Iris pigment epithelial cell (primary cell): ENCODE measurements at regions not wholly inside any gene's neighbourhood (a gene's known extent, or its start where the extent isn't known, plus 50 kb on each side); places are given as distances from the start of the nearest gene placed in this dataset.

Source experiments
- DNase-seq: peaks from one replicate; pipeline ENCODE4 v3.0.0-alpha.2; 2011; ENCODE audit warnings: low read depth

DNA sequence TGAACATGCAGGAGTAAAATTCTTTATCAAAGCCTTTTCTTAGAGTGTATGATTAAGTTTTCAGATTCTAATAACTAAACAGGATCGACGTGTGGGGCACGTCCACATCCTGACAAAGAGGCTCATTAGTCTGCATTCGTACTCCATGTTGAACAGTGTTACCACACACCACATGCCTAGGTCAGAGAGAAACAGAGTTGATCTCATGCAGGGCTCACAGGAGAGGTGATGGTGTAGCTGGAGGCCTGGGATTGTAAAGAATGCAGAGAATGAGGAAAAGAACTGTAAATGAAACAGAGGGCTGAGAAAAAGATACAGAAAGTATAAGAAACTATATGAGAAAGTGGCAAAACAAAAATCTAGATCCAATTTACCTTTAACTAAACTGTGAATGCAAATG is 632.5 kb downstream of the BCL11A start:
- no peak for DNase-seq

DNA sequence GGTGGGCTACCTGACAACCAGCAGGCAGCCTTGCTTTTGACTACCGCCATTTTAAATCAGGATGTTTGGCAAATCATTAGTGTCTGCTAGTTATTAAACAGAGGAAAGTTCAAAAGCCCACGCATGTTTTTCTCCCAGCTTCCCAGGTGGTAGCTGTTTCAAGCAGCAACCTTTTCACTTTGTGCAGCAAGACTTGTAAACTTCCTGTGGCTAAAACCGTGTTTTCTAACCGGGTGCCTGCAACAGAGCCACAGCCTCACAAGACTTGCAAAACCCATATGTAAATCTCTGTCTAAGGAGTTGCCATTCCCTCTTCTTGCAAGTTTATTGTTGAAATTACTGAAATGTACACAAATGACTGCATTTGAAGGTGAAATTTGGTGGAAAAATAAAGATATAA is 633.1 kb downstream of the BCL11A start:
- DNase-seq: no peak

DNA sequence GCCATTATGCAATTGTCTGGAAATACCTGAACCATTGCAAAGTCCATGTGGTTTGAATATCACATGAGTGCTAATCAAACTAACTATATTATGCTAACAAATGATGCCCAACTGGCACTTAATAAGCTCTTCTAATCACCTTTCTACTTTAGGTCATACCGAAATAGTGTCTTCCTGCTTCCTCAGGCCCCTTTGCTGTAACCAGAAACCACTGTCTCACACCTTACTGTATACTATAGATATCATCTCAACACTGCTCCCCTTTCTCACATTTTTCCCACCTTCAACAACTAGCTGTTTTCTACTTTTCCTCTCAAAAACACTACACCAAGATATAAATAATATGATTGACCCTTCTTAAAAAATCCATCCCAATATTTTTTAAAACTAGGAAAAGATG is 633.9 kb downstream of the BCL11A start:
- no peak for DNase-seq

- no peak for DNase-seq
Observed at GRCh38 chr2:59912042-59912441, 641.4 kb downstream of the BCL11A start.

- no peak for DNase-seq
Observed at GRCh38 chr2:59910166-59910565, 643.3 kb downstream of the BCL11A start.

DNA sequence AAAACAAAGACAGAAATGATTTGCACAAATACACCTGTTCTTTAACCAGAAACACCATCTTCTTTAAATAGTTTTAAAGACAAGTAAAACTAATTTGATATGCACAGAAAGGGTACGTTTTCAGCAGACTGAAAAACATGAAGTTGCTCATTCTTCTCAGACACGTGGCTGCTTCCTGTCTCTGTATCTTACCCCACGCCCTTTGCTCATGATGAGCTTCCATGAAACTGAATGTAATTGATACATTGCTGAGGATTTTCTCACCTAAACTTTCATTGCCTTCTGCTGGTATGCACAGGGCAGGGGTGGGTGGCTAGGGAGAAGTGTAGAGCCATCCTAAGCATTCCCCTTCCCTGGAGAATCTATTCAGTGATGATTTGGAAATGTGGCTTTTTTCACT is 644.3 kb downstream of the BCL11A start:
- no peak for DNase-seq

GRCh38 chr2:59905731-59906130 is 647.7 kb downstream of the BCL11A start:
- no peak for DNase-seq

- no peak for DNase-seq
Observed at GRCh38 chr2:59903994-59904544, 649.4 kb downstream of the BCL11A start.

GRCh38 chr2:59900728-59901452 is 652.6 kb downstream of the BCL11A start:
- no peak for DNase-seq

DNA sequence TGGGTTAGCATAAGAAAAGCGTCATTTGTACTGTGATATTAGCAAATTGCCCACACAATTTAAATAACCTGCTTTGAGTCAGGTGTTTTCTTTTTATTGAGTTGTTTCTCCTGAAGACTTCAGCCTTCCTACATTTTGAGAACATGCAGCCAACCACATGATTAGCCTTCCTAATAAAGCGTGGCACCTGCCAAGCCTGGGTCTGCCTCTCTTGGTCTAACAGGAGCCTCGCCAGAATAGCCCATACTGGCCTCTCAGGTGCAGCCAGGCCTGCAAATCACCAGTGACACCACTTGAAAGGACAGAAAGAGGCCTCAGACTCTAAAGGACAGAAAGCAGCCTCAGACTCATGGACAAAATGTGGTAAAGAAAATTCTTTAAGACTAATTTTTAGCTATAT is 653.8 kb downstream of the BCL11A start:
- no peak for DNase-seq

DNA sequence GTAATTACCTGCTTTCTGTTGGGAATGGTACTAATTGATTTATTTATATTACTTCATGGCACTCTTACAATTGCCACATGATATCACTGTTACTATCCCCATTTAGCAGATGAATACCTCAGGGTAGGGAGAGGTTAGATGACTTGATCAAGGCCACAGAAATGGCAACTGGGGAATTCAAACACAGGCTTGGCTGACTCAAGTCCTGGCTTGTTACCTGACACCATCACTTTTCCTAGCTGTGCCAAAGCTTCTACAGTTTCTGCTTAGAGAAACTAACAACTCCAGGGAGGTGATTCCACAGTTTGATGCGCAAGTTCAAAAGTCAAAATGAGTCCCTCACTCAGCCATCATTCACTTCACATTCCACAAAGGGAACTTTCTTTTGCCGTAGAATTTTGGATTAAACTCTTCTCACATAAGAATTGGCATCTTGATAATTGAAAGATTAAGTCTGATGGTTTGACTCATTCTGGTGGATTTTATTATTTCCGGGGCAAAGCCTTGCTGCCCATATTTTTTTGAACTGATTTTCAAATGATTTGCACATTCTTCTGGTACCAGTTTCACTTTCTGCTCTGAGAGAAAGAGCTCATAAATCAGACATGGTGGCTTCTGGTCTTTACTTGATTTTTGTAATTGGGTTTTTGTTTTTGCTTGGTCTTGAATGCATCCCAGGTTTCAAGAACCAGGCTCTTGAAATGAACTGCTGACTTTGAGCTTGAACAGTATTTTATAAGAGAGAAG is 656.8 kb downstream of the BCL11A start:
- no peak for DNase-seq

DNA sequence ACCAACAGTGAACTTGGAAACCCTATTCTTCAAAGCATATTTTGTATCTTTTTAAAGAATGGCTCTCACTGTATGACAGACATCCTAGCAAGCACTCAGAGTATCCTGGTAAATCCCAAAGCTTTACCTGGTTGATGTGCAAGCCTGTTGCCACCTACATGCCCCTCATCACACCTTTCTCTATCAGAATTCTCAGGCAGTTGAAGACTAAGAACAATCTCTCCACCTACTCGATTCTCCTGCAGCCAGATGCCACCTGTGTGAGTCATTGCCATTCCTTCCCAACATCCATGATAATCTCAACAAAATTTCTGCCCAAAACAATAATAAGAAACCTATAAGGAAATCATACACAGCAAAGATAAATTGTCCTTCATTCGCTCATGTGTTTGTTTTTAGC is 659.8 kb downstream of the BCL11A start:
- no peak for DNase-seq

- no peak for DNase-seq
Observed at GRCh38 chr2:59892398-59892797, 661.1 kb downstream of the BCL11A start.

- DNase-seq: no peak
Observed at GRCh38 chr2:59889305-59889704, 664.1 kb downstream of the BCL11A start.

GRCh38 chr2:59888706-59889105 is 664.7 kb downstream of the BCL11A start:
- DNase-seq: no peak

GRCh38 chr2:59888015-59888414 is 665.4 kb downstream of the BCL11A start:
- DNase-seq: no peak

DNA sequence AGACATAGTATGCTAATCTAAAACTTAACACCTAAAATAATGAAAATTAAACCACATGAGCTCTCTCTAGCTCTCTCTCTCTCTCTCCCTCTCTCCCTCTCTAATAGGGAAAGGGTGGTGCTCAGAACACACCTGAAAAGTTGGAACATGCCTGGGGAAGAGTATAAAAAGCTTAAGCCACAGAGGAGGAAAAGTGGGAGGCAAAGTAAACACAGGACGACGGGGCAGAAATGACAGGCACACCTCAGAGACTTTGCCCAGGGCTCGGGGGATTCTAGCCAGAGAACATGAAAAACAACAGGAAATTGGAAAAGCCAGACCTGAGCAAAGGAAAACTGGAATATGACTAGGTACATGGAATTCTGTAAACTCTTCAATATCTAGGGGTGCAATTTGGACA is 666.1 kb downstream of the BCL11A start:
- DNase-seq: no peak

DNA sequence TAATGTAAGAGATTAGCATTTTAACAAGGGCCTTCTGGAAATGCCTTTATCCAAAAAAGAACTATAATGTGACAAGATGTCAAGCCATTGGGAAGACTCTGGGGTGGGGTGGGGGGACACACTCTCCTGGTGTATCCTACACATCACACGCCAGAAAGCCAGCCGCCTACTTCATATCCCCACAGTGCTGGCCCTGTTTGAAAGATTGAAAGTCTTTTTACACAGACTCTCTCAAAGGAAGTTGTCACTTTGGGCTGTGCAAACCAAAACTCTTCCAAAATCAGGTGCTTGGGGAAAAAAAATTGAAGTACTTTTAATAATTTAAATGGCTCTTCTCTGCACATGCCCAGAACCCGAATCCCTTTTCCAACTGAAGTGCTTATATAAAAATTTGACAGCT is 666.7 kb downstream of the BCL11A start:
- no peak for DNase-seq

DNA sequence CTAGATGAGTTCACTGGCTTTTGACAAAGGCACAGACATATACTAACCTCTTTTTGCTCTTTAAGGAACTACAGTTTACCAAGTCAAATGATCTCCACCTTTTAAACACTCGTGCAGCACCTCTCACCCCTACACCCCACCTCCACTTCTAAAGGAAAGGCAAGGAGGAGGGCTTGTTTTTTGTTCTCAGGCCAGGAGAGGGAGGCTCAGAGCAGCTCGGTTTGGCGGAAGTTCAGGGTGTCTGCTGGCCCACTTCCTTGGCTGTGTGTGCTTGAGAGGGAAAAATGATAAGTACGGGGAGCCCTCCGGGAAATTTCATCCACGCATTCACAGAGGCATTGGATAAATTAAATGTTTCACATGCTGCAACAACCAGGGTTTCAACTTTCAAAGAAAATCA is 667.9 kb downstream of the BCL11A start:
- no peak for DNase-seq

- no peak for DNase-seq
Observed at GRCh38 chr2:59884166-59884565, 669.3 kb downstream of the BCL11A start.

- no peak for DNase-seq
Observed at GRCh38 chr2:59882822-59883221, 670.6 kb downstream of the BCL11A start.

DNA sequence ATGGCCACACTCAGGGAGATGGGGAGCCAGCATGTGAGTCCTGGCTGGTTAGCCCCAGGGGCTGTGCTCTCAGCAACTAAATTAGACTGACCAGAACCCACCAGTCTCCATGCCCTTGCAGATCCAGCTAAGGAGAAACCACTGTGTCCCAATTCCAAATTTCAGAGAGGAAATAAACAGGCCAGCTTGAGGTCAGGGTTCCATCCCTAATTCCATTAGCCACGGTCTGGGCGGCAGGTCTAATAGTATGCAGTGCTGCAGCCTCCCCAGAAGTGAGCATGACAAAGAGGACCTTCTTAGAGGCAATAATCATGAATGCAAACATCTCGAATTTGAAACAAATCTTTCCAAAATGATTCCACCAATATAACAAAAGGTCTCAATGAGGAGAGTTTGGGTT is 671.2 kb downstream of the BCL11A start:
- no peak for DNase-seq

DNA sequence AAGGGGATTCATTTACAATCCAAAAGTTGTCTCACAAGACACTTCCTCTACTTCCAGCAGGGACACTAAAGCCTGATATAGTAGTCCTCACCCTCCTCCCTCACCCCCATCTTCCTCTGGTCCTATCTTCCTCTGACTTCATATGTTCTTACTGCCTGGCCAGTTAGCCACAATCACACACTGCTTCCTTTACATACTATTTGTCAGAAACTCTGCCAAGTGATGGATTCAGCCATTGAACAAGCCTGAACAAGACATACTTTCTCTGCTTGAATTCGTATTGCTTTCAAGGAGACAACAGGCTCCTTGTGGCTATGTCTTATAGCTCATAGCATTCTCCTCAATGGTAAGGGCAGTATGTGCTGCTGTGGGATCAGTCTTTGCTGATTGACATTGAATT is 672.2 kb downstream of the BCL11A start:
- no peak for DNase-seq
